HG03432 (cell line): ENCODE measurements at regions not wholly inside any gene's neighbourhood (a gene's known extent, or its start where the extent isn't known, plus 50 kb on each side); places are given as distances from the start of the nearest gene placed in this dataset.

ENCODE experiments used
- ATAC-seq: cut with Tn5 transposase; IDR thresholded peaks from one replicate; pipeline ENCODE4 v1.9.1; 2021; ENCODE audit warnings: mild to moderate bottlenecking, moderate library complexity; ENCODE audit not compliant: unreplicated experiment

- ATAC-seq, result no peak
Observed at GRCh38 chr3:20353286-20353685, 167.3 kb upstream of the SGO1 start.

DNA sequence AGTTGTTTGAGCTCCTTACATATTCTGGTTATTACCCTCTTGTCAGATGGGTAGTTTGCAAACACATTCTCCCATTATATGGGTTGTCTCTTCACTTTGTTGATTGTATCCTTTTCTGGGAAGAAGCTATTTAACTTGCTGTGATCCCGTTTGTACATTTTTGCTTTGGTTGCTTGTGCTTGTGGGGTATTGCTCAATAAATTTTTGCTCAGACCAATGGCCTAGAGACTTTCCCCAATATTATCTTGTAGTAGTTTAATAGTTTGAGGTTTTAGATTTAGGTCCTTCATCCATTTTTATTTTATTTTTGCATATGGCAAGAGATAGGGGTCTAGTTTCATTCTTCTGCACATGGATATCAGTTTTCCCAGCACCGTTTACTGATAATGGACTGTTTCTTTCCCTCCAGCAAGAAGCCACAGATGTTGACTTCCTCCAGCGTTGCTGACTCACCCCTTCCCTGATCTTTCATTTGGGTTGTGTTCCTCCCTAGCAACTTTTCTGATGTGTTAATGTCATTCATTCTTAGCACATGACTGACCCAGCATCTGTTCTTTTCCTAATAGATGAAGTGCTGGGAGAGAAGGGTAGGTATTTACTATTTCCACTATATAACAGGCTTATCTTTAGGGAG, 166.7 kb upstream of the SGO1 start:
- ATAC-seq, result no peak

GRCh38 chr3:20350449-20350848, 164.4 kb upstream of the SGO1 start:
- no peak for ATAC-seq

DNA sequence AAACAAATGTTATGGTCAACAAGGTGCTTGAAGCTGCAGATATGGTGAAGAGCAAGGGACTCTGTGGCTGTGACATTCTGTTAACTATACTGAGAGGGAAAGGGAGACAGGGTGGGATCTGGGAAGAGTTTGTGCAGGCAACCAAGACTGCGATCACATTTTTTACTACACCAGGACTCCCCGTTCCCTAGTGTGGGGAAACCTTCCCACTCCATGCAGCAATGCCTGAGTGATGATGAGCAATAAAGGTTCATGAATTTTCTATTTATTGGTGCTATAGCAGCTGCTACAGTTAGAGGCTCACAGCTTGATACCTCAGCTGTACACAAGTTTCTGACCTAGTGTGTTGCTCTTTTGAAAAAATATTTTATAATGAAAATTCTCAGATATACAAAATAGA, 160.9 kb upstream of the SGO1 start:
- no peak for ATAC-seq

DNA sequence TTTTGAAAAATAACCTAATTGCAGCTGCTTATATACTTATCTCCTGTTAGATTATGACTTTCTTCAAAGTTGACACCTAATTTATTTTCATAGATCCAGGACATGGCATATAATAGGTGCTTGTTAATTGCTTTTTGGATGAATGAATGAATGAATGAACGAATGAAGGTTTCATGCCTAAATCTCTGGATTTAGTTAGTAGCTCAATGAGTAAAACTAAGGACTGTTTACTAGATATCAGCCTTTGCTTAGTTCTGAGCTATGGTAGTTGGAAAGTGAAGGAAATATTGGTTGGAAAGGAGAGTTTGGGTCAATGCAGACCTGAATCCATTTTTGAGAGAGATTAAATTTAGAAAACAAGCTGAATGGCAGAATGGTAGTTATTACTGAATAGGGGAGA, 160.4 kb upstream of the SGO1 start:
- no peak for ATAC-seq

GRCh38 chr3:20344400-20344959, 158.5 kb upstream of the SGO1 start:
- peak; percentile 54 for ATAC-seq

DNA sequence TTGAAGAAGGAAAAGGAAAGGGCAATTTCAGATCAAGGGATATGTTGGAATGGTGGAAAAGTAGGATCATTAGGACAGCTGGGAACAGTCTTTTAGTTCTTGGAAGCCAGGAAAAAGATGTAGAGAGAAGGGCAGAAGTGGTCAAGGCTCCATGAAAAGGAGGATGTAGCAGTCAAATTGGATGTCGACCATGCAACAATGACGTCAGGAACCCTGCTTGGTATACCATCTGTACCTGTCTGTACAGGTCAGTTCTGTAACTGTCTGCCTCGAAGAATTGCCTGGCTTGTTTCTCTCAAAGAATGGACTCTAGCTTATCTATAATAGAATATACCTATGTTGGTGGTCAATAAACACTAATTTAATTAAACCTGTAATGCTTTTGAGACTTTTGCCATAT, 157.8 kb upstream of the SGO1 start:
- no peak for ATAC-seq

DNA sequence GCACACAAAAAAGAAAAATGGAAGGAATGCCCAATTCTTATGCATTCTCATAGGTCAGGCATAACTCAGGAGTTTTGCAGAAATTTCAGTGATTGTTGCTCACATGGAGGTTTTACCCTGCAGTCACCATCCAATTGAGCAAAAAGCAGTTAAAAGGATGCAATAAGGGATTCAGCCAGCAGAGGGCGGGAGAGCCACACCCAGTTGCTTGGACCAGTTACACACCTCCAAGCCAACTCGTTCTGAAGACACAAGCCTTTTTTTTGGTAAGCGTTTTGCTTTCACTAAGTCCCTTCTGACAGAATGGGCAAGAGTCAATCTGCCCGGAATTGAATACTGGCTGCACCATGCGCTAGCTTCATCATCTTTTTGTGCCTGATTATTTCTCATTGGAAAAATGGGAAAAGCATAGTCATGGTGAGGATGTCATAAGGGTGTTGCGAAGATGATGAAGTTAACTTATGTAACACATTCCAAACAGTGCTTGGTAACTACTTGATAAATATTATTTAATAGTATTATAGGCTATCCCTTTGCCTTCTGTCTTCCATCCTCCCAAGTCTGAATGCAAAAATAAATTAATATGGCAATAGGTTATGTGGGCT, 154.4 kb upstream of the SGO1 start:
- peak; percentile 86 for ATAC-seq

DNA sequence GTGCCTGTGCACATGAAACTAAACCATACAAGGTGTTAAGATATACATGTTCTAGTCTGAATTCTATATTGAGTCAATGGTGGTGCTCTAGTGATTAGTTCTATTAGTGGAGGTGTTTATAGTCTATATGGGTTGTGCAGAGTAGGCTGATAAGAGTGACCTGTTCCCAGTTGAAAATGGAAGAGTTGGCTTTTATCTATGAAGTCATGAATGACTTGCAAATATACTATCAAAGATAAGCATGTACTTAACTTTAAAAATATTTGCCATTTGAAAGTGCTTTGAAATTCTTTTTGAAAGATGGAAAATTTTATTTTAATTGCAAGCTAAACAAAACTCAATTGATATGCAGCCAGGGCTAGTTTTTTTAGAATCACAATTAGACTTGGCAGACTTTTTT, 150.6 kb upstream of the SGO1 start:
- ATAC-seq, result no peak

DNA sequence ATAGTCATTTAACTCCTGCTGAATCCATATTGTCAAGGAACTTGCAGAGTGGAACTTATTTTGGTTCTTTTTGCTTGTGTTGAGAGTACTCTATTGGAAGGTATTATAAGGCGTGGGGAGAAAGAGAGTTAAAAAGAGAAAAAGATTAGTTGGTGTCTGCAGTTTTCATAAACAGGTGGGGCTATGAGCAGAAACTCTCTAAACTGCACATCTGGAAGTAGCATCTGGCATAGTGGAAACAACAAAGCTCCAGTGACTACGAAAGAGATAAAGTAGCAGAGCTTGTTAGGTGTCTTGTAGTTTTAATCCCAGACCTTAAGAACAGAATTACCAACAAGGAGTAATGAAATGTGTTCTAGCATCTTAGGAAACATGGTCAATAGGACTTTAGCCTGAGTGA, 148.8 kb upstream of the SGO1 start:
- ATAC-seq, result no peak

DNA sequence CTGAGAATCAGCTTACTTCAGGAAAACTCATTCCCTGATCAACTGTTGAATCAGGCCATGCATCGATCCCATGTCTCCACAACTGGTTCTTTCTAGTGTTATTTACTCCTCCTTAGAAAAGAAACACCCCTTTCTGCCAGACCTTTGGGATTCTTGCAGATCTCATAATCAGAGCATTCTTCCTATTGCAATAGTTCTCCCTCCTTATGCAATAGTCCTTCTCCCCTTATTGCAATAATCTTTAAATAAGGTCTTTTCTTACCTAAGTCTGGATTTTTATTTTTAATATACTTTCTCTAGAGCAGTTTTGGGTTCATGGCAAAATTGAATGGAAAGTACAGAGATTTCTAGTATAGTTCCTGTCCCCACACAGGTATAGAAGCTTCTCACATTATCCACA, 141.9 kb upstream of the SGO1 start:
- ATAC-seq, result no peak

GRCh38 chr3:20326541-20326940, 140.5 kb upstream of the SGO1 start:
- no peak for ATAC-seq

GRCh38 chr3:20325563-20325962, 139.6 kb upstream of the SGO1 start:
- ATAC-seq, result no peak

GRCh38 chr3:20324664-20325478, 138.9 kb upstream of the SGO1 start:
- peak; percentile 100 for ATAC-seq

DNA sequence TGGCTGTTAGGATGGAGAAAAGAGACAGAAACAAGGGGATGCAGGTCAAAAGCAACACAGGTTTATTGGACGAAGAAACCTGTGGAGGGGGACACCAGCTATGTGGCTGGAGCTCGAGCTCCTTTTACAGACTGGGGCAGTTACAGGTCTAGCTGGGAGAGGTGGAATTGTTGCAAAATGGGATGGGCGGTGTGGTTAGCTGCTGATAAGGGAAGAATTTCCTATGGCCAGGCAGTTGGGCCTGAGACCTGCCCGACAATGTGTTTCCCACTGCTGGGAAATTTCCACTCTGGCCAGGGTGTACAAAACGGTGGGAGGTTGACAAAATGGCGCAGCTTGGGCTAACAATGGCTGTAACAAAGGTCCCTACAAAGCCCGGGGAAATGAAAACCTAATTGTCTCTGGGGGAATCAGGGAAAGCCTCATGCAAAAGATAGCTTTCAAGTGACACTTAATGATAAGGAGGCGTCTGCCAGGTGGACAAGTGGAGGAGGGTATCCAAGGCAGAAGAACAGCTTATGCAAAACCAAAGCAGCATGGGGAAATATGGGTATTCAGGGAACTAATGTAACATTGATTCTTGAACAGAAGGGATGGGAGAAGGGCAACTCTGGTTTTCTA, 137.4 kb upstream of the SGO1 start:
- ATAC-seq, result no peak

- ATAC-seq, result no peak
Observed at GRCh38 chr3:20322085-20322484, 136.1 kb upstream of the SGO1 start.

- no peak for ATAC-seq
Observed at GRCh38 chr3:20321391-20322047, 135.5 kb upstream of the SGO1 start.

GRCh38 chr3:20320489-20320888, 134.5 kb upstream of the SGO1 start:
- ATAC-seq, result no peak

- no peak for ATAC-seq
Observed at GRCh38 chr3:20319551-20319950, 133.5 kb upstream of the SGO1 start.

DNA sequence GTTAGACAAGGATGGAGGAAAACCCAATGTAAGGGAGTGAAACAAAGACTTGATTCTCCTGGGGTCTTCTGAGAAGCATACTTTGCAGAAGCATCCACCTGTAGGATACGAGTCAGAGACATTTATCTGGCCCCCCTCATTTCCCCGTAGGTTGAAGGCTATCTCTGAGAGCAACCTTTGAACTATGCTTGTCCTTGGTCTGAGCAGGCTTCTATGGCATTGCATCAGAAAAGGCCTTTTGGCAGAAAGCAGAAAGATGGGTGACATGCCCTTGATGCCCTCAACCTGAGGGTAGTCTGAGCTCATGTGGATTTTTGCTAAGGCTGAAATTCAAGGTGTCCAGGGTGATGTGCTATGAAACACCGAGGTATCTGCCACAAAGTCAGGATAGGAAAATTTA, 131.6 kb upstream of the SGO1 start:
- ATAC-seq, result no peak

DNA sequence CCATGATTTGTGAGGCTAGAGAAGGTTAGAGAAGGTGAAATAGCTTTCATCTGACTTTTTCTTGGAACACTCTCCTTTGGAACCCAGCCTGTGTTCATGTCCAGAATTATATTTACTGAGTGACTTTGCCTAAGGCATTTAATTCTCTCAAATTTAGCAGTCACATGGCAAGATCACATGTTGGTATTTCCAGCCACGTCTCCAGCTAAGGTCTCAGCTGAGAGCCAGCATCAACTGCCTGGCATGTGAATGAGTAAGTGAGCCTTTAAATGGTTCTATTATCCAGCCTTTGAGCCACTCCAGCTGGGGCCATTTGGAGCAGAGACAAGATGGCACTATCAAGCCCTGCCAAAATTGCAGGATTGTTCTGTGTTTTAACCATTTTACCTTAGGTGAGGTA, 130.2 kb upstream of the SGO1 start:
- no peak for ATAC-seq
